LNCaP clone FGC (cell line): ENCODE measurements at regions not wholly inside any gene's neighbourhood (a gene's known extent, or its start where the extent isn't known, plus 50 kb on each side); places are given as distances from the start of the nearest gene placed in this dataset.

ENCODE experiments used
- DNase-seq: peaks from one replicate; pipeline ENCODE4 v3.0.0-alpha.2; 2011; ENCODE audit warnings: low read depth
- H3K4me3 ChIP-seq: 2 replicates; pipeline ENCODE4 v1.5.1; 2011; ENCODE audit warnings: mild to moderate bottlenecking, low read depth, low read length, control low read depth
- TF ChIP-seq, protein P1 (sequence below): IDR thresholded peaks from 2 replicates; pipeline ENCODE4 v1.5.1; 2012; ENCODE audit warnings: mild to moderate bottlenecking; ENCODE audit not compliant: control insufficient read depth, insufficient read depth; ENCODE audit errors: extremely low read depth

- TF ChIP-seq, protein P1, sequence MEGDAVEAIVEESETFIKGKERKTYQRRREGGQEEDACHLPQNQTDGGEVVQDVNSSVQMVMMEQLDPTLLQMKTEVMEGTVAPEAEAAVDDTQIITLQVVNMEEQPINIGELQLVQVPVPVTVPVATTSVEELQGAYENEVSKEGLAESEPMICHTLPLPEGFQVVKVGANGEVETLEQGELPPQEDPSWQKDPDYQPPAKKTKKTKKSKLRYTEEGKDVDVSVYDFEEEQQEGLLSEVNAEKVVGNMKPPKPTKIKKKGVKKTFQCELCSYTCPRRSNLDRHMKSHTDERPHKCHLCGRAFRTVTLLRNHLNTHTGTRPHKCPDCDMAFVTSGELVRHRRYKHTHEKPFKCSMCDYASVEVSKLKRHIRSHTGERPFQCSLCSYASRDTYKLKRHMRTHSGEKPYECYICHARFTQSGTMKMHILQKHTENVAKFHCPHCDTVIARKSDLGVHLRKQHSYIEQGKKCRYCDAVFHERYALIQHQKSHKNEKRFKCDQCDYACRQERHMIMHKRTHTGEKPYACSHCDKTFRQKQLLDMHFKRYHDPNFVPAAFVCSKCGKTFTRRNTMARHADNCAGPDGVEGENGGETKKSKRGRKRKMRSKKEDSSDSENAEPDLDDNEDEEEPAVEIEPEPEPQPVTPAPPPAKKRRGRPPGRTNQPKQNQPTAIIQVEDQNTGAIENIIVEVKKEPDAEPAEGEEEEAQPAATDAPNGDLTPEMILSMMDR = no peak
- no peak for DNase-seq
- no peak overlapping the region for H3K4me3 ChIP-seq
Observed at GRCh38 chr1:106278716-106279115, 777.8 kb upstream of the PRMT6 start.

- H3K4me3 ChIP-seq = no peak overlapping the region
- TF ChIP-seq, protein P1 = no peak
- no peak for DNase-seq
Observed at GRCh38 chr1:106289265-106289928, 767.1 kb upstream of the PRMT6 start.

- H3K4me3 ChIP-seq = no peak overlapping the region
- TF ChIP-seq, protein P1 = no peak
- DNase-seq = no peak
Observed at GRCh38 chr1:106290805-106291501, 765.5 kb upstream of the PRMT6 start.

- TF ChIP-seq, protein P1 = no peak
- H3K4me3 ChIP-seq = no peak overlapping the region
- no peak for DNase-seq
Observed at GRCh38 chr1:106292130-106292529, 764.3 kb upstream of the PRMT6 start.

DNA sequence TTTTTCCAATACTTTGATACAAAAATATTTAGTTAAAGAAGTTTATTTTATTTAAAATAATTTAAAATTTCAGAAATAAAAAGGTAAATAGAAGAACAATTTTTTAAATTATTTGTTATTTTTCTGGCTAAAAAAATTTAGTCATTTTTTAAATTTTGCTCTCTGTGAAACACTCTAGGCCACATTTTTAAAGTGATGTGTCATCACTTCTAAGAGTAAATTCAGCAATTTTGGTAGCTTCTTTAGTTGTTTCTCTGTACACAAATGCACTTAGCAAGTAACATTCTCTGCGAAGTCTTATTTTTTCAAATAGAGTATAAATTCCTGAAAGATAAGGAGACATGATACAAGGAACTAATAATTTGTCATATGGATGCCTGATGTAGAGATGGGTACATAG, 760.0 kb upstream of the PRMT6 start:
- DNase-seq = no peak
- no peak overlapping the region for H3K4me3 ChIP-seq
- TF ChIP-seq, protein P1 = no peak

DNA sequence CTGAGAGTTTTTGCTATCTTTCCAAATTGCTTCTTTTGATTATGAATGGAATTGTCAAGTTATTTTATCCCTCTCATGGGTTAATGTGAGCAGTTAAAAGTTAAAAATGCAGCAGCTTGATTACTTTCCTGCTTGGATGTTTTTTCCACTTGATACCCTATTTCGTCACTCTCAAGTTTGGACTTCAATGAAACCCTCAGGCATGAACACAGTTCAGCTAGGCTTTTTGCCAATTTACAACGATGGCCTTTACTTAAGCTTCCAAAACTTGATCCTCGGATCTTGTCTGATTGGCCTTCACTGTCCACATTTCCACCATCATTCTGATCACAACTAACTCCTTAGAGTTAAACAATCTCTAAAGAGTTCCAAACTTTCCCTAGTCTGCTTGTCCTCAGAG, 752.4 kb upstream of the PRMT6 start:
- TF ChIP-seq, protein P1 = no peak
- DNase-seq = no peak
- no peak overlapping the region for H3K4me3 ChIP-seq
